Thyroid gland (tissue), 4 donors: ENCODE measurements at regions not wholly inside any gene's neighbourhood (a gene's known extent, or its start where the extent isn't known, plus 50 kb on each side); places are given as distances from the start of the nearest gene placed in this dataset.

Experiments
- DNase-seq, 2 donors: peaks; one replicate each; pipeline ENCODE4 v3.0.0-alpha.2; 2019
- H3K27ac ChIP-seq, 3 donors: fragments of 200-600 bp; sonication (generic); 1 replicate in 2 of 3; 2 replicates in 1 of 3; pipeline ENCODE4 v1.5.1; 2016 to 2019; ENCODE audit warnings: mild to moderate bottlenecking in 1 of 3, moderate library complexity in 1 of 3
- H3K27me3 ChIP-seq: fragments of 200-600 bp; sonication (generic); one replicate; pipeline ENCODE4 v1.5.1; 2019
- H3K36me3 ChIP-seq, 2 donors: fragments of 200-600 bp; sonication (generic); one replicate each; pipeline ENCODE4 v1.5.1; 2016 to 2019
- H3K4me1 ChIP-seq, 2 donors: fragments of 200-600 bp; sonication (generic); one replicate each; pipeline ENCODE4 v1.5.1; 2017 to 2019
- H3K4me3 ChIP-seq, 3 donors: fragments of 200-600 bp; sonication (generic); replicated peaks in 1 of 3; 1 replicate in 2 of 3; 2 replicates in 1 of 3; pipeline ENCODE4 v1.5.1; 2016; ENCODE audit warnings: mild to moderate bottlenecking in 1 of 3
- H3K9me3 ChIP-seq: fragments of 200-600 bp; sonication (generic); one replicate; pipeline ENCODE4 v1.5.1; 2017
- POLR2A ChIP-seq, 2 donors: fragments of 450-650 bp; IDR thresholded peaks; one replicate each; pipeline ENCODE4 v1.6.1; 2017; ENCODE audit warnings: antibody characterized with exemption in 2 of 2, mild to moderate bottlenecking in 2 of 2, moderate library complexity in 1 of 2
- WGBS, 2 donors: methylation state at CpG; one replicate each; pipeline ENCODE4 v1.1.5; 2017; 5-methylcytosine and 5-hydroxymethylcytosine counted together
- intact Hi-C: fragments of 100-400 bp; cut with DNase I; formaldehyde crosslinking; loops from one replicate; pipeline ENCODE4 v1.15.1; 2023
- TF ChIP-seq, protein P1 (sequence below), 6 experiments: fragments of 200-600 bp in 3 of 6; fragments of 450-650 bp in 3 of 6; sonication (generic) in 3 of 6; IDR thresholded peaks; one replicate each; pipeline ENCODE4 v1.5.1; 2016 to 2019; ENCODE audit warnings: antibody characterized with exemption in 6 of 6, mild to moderate bottlenecking in 2 of 6, inconsistent platforms in 1 of 6, moderate library complexity in 1 of 6

DNA sequence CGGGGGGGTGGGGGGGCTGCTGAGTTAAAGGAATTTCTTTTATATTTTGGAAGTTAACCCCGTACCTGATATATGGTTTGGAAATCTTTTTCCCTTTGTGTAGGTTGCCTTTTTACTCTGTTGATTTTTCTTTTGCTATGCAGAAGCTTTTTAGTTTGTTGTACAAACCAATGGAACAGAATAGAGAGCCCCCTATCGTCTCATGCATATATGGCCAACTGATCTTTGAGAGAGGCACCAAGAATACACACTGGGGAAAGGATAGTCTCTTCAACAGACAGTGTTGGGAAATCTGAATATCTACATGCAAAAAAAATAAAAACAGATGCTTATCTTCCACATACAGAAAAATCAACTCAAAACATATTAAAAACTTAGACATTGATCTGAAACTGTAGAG, 647.8 kb upstream of the KLHL29 start:
- 56 to 59% methylated on average over 3 of the region's 3 CpGs for WGBS, 2 donors
- no peak overlapping the region for H3K27ac ChIP-seq
- H3K27me3 ChIP-seq, result no peaks in the 10 kb centered on the region
- no peak overlapping the region for H3K4me3 ChIP-seq
- no peaks in the 10 kb centered on the region for H3K36me3 ChIP-seq
- H3K9me3 ChIP-seq, result no peaks in the 10 kb centered on the region
- intact Hi-C loops, result no loop called here
- DNase-seq, result no peak
- TF ChIP-seq, protein P1, sequence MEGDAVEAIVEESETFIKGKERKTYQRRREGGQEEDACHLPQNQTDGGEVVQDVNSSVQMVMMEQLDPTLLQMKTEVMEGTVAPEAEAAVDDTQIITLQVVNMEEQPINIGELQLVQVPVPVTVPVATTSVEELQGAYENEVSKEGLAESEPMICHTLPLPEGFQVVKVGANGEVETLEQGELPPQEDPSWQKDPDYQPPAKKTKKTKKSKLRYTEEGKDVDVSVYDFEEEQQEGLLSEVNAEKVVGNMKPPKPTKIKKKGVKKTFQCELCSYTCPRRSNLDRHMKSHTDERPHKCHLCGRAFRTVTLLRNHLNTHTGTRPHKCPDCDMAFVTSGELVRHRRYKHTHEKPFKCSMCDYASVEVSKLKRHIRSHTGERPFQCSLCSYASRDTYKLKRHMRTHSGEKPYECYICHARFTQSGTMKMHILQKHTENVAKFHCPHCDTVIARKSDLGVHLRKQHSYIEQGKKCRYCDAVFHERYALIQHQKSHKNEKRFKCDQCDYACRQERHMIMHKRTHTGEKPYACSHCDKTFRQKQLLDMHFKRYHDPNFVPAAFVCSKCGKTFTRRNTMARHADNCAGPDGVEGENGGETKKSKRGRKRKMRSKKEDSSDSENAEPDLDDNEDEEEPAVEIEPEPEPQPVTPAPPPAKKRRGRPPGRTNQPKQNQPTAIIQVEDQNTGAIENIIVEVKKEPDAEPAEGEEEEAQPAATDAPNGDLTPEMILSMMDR (IDR thresholded peaks at IDR 0.05), result peak in 4 of 6 experiments; percentile 8 to 53 (median 36)
- no peak for TF ChIP-seq POLR2A (IDR thresholded peaks at IDR 0.05)
- H3K4me1 ChIP-seq, result no peaks in the 10 kb centered on the region

- Histone ChIP-seq H3K27ac (no peak overlapping the region), H3K27me3 (no peaks in the 10 kb centered on the region), H3K36me3 (no peaks in the 10 kb centered on the region), H3K9me3 (no peaks in the 10 kb centered on the region), H3K4me1 (no peaks in the 10 kb centered on the region), H3K4me3 (no peak overlapping the region)
- intact Hi-C loops, result no loop called here
- TF ChIP-seq POLR2A (IDR thresholded peaks at IDR 0.05), result no peak
- TF ChIP-seq, protein P1 (IDR thresholded peaks at IDR 0.05), result no peak
- no peak for DNase-seq
- WGBS, 2 donors, result 56 to 59% methylated on average over 3 of the region's 3 CpGs
Observed at GRCh38 chr2:22741216-22741615, 643.8 kb upstream of the KLHL29 start.

GRCh38 chr2:22748909-22749308, 636.1 kb upstream of the KLHL29 start:
- H3K4me3 ChIP-seq, result no peak overlapping the region
- WGBS, 2 donors, result 77 to 85% methylated on average over 1 of the region's 1 CpG
- intact Hi-C loops, result no loop called here

DNA sequence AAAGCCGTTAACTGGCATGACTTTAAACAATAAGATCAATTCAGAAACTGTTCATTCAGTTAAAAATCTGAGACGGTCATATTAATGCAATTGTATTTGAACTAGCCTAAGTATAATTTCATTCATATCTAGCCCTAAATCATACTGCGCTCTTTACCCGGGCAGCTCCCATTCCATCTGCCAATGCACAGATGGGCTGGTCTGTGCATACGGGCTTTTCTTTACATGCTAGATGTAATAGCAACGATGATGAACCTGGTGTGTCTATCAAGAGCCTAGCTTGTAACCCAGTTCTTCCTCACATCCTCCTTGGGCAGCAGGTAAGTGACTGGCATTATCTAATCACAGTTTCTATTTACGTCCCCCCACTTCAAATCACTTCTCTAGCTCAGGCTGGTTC, 631.5 kb upstream of the KLHL29 start:
- Histone ChIP-seq H3K9me3 (no peaks in the 10 kb centered on the region), H3K4me3 (no peak overlapping the region), H3K4me1 (no peaks in the 10 kb centered on the region), H3K27me3 (no peaks in the 10 kb centered on the region), H3K36me3 (no peaks in the 10 kb centered on the region), H3K27ac (no peak overlapping the region)
- TF ChIP-seq, protein P1 (IDR thresholded peaks at IDR 0.05), result no peak
- no peak for TF ChIP-seq POLR2A (IDR thresholded peaks at IDR 0.05)
- DNase-seq, result no peak
- WGBS, 2 donors, result 82 to 86% methylated on average over 7 of the region's 7 CpGs
- intact Hi-C loops, result no loop called here

More at GRCh38 chr2:22748909-22749308, 636.1 kb upstream of the KLHL29 start:
- TF ChIP-seq POLR2A (IDR thresholded peaks at IDR 0.05), result no peak
- TF ChIP-seq, protein P1 (IDR thresholded peaks at IDR 0.05), result no peak
- Histone ChIP-seq H3K4me1 (no peaks in the 10 kb centered on the region), H3K9me3 (no peaks in the 10 kb centered on the region), H3K27me3 (no peaks in the 10 kb centered on the region), H3K36me3 (no peaks in the 10 kb centered on the region), H3K27ac (no peak overlapping the region)
- no peak for DNase-seq

GRCh38 chr2:22756276-22757043, 628.5 kb upstream of the KLHL29 start:
- no peak for TF ChIP-seq POLR2A (IDR thresholded peaks at IDR 0.05)
- TF ChIP-seq, protein P1 (IDR thresholded peaks at IDR 0.05), result no peak
- Histone ChIP-seq H3K36me3 (no peaks in the 10 kb centered on the region), H3K27ac (no peak overlapping the region), H3K27me3 (no peaks in the 10 kb centered on the region), H3K9me3 (no peaks in the 10 kb centered on the region), H3K4me1 (no peaks in the 10 kb centered on the region), H3K4me3 (no peak overlapping the region)
- WGBS, 2 donors, result 78 to 83% methylated on average over 9 of the region's 9 CpGs
- intact Hi-C loops, result no loop called here
- no peak for DNase-seq
